ENCODE measurements at regions not wholly inside any gene's neighbourhood (a gene's known extent, or its start where the extent isn't known, plus 50 kb on each side); places are given as distances from the start of the nearest gene placed in this dataset.

DNA sequence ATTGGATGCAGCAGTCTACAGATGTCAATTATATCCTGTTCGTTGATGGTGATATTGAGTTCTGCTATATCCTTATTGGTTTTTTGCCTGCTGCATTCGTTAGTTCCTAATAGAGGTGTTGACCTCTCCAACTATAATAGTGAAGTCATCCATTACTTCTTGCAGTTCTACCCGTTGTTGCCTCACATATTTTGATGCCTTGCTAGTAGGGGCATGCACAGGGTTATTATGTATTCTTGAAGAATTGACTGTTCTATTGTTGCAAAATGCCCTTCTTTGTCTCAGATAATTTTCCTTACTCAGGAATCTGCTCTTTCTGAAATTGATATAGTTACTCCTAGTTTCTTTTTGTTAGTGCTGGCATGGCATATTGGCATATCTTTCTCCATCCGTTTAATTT is 140.1 kb upstream of the INHBA start:
- TF ChIP-seq, protein P1, sequence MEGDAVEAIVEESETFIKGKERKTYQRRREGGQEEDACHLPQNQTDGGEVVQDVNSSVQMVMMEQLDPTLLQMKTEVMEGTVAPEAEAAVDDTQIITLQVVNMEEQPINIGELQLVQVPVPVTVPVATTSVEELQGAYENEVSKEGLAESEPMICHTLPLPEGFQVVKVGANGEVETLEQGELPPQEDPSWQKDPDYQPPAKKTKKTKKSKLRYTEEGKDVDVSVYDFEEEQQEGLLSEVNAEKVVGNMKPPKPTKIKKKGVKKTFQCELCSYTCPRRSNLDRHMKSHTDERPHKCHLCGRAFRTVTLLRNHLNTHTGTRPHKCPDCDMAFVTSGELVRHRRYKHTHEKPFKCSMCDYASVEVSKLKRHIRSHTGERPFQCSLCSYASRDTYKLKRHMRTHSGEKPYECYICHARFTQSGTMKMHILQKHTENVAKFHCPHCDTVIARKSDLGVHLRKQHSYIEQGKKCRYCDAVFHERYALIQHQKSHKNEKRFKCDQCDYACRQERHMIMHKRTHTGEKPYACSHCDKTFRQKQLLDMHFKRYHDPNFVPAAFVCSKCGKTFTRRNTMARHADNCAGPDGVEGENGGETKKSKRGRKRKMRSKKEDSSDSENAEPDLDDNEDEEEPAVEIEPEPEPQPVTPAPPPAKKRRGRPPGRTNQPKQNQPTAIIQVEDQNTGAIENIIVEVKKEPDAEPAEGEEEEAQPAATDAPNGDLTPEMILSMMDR (IDR thresholded peaks at IDR 0.05), result no peak
- no peak for TF ChIP-seq POLR2A (IDR thresholded peaks at IDR 0.05)

Measured in ovary (tissue), 3 donors.